ENCODE measurements at regions not wholly inside any gene's neighbourhood (a gene's known extent, or its start where the extent isn't known, plus 50 kb on each side); places are given as distances from the start of the nearest gene placed in this dataset.

GRCh38 chr15:59812889-59813288 lies 123.8 kb upstream of the BNIP2 start:
- no peak overlapping the region for H3K9ac ChIP-seq (ENCODE audit: insufficient read depth, low read depth, low read length)
- ChIA-PET CTCF (ENCODE audit: low intra/inter-chr PET ratio, low total read pairs) (no interaction called here), POLR2A (no interaction called here)
- no peak for ATAC-seq
- no peaks in the 10 kb centered on the region for H3K9me3 ChIP-seq (ENCODE audit: low read length)
- H3K4me3 ChIP-seq (replicated peaks in 1 of 3; ENCODE audit: insufficient read depth in 1 of 3, low read depth in 2 of 3, low read length in 3 of 3), result no peak overlapping the region
- WGBS (ENCODE audit: low lambda C conversion rate), result 0% methylated on average over 1 of the region's 1 CpG
- BruUV-seq (replicated peaks), result no TSS peak
- H3K4me2 ChIP-seq (ENCODE audit: low read depth, low read length), result no peak overlapping the region
- no peak for FAIRE-seq
- no peak overlapping the region for H3K27ac ChIP-seq (ENCODE audit: extremely low read length, insufficient read depth, low read length)
- H4K20me1 ChIP-seq (ENCODE audit: insufficient read depth, low read length), result no peaks in the 10 kb centered on the region
- no peaks in the 10 kb centered on the region for H3K79me2 ChIP-seq (ENCODE audit: insufficient read depth, low read length)
- TF ChIP-seq MAF1 (CRISPR knock-in tag; IDR thresholded peaks at IDR 0.05; ENCODE audit: borderline replicate concordance), result no peak
- no peak for TF ChIP-seq ELF4 (CRISPR knock-in tag; IDR thresholded peaks at IDR 0.05; ENCODE audit: borderline replicate concordance)
- H2AFZ ChIP-seq (ENCODE audit: low read length), result no peak overlapping the region
- in situ Hi-C loops (cut with HindIII; ENCODE audit: extremely low pct_ligation_motif_present, low pct_unique_long_range_greater_than_20kb), result no loop called here
- H3K27me3 ChIP-seq (ENCODE audit: control insufficient read depth in 1 of 2, insufficient read depth in 2 of 2, low read length in 2 of 2), result no peaks in the 10 kb centered on the region; a peak in 1 of 5 replicates
- intact Hi-C loops (cut with micrococcal nuclease; ENCODE audit: unreplicated experiment), result no loop called here
- H3K4me1 ChIP-seq (ENCODE audit: insufficient read depth, low read length), result no peaks in the 10 kb centered on the region
- no peak for DNase-seq (ENCODE audit: low spot score)
- H3K36me3 ChIP-seq (replicated peaks in 1 of 2; ENCODE audit: control insufficient read depth in 1 of 2, insufficient read depth in 2 of 2, low read length in 2 of 2), result no peaks in the 10 kb centered on the region

- no peak overlapping the region for H3K27ac ChIP-seq (ENCODE audit: extremely low read length, insufficient read depth, low read length)
- H3K27me3 ChIP-seq (ENCODE audit: control insufficient read depth in 1 of 2, insufficient read depth in 2 of 2, low read length in 2 of 2), result no peaks in the 10 kb centered on the region; a peak in 1 of 5 replicates
- H3K9ac ChIP-seq (ENCODE audit: insufficient read depth, low read depth, low read length), result no peak overlapping the region
- TF ChIP-seq, protein P1, sequence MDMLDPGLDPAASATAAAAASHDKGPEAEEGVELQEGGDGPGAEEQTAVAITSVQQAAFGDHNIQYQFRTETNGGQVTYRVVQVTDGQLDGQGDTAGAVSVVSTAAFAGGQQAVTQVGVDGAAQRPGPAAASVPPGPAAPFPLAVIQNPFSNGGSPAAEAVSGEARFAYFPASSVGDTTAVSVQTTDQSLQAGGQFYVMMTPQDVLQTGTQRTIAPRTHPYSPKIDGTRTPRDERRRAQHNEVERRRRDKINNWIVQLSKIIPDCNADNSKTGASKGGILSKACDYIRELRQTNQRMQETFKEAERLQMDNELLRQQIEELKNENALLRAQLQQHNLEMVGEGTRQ (IDR thresholded peaks at IDR 0.05; ENCODE audit: low read depth, low read length), result no peak
- TF ChIP-seq, protein P1 (CRISPR knock-in tag; IDR thresholded peaks at IDR 0.05; ENCODE audit: borderline replicate concordance), result no peak
- WGBS (ENCODE audit: low lambda C conversion rate), result 55% methylated on average over 15 of the region's 15 CpGs
- H3K79me2 ChIP-seq (ENCODE audit: insufficient read depth, low read length), result no peaks in the 10 kb centered on the region
- no peaks in the 10 kb centered on the region for H3K9me3 ChIP-seq (ENCODE audit: low read length)
- H3K36me3 ChIP-seq (replicated peaks in 1 of 2; ENCODE audit: control insufficient read depth in 1 of 2, insufficient read depth in 2 of 2, low read length in 2 of 2), result no peaks in the 10 kb centered on the region
- no peak for ATAC-seq
- no peak overlapping the region for H3K4me3 ChIP-seq (replicated peaks in 1 of 3; ENCODE audit: insufficient read depth in 1 of 3, low read depth in 2 of 3, low read length in 3 of 3)
- no peak for FAIRE-seq
- H4K20me1 ChIP-seq (ENCODE audit: insufficient read depth, low read length), result no peaks in the 10 kb centered on the region
- intact Hi-C loops (cut with micrococcal nuclease; ENCODE audit: unreplicated experiment) (no loop called here), in situ Hi-C loops (cut with HindIII; ENCODE audit: extremely low pct_ligation_motif_present, low pct_unique_long_range_greater_than_20kb) (no loop called here)
- POLR2A ChIA-PET, result no interaction called here
- H3K4me2 ChIP-seq (ENCODE audit: low read depth, low read length), result no peak overlapping the region
- no peaks in the 10 kb centered on the region for H3K4me1 ChIP-seq (ENCODE audit: insufficient read depth, low read length)
- CTCF ChIA-PET (ENCODE audit: low intra/inter-chr PET ratio, low total read pairs), result no interaction called here
- no peak for DNase-seq (ENCODE audit: low spot score)
- BruUV-seq (replicated peaks), result no TSS peak
- no peak overlapping the region for H2AFZ ChIP-seq (ENCODE audit: low read length)
These were observed 123.2 kb upstream of the BNIP2 start for GRCh38 chr15:59812250-59812870.
